Frontal cortex (tissue), 3 donors: ENCODE measurements at regions not wholly inside any gene's neighbourhood (a gene's known extent, or its start where the extent isn't known, plus 50 kb on each side); places are given as distances from the start of the nearest gene placed in this dataset.

Source experiments
- DNase-seq, 2 donors: peaks; one replicate each; pipeline ENCODE4 v3.0.0; 2012; ENCODE audit warnings: low spot score in 2 of 2
- FAIRE-seq: peaks from 2 replicates; lab custom pipeline; 2012; peaks lifted over from hg19 to GRCh38; lab: Jason Lieb, UNC
- donor health status: control.
- donor health status: control.
- donor health status: control.

GRCh38 chr2:217033186-217033585 lies 173.3 kb upstream of the TNP1 start:
- FAIRE-seq (no peak), DNase-seq (no peak)

DNA sequence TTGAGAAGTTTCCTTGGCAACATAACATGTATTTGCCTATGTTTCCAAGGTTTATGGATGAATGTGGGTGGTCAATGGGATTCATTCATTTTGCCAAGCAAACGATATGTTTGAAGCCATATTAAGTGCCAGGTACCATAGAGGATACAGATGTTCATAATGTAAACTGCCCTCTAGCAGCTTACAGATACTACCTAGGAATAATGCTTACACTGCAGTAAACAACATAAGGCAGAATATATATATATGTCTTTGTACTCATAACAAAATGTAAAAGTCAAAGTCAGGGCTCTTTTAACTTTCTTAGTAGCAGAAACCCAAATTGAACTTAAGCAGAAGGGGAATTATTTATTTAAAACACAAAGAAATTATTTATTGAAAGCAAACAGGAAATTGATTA lies 171.6 kb upstream of the TNP1 start:
- no peak for FAIRE-seq
- DNase-seq = no peak

- no peak for DNase-seq
- FAIRE-seq = no peak
These were observed 170.2 kb upstream of the TNP1 start for GRCh38 chr2:217030081-217030480.

GRCh38 chr2:217028128-217028527 lies 168.3 kb upstream of the TNP1 start:
- no peak for FAIRE-seq
- DNase-seq = no peak

- no peak for FAIRE-seq
- no peak for DNase-seq
These were observed 167.6 kb upstream of the TNP1 start for GRCh38 chr2:217027414-217027813.

- DNase-seq (no peak), FAIRE-seq (no peak)
These were observed 166.7 kb upstream of the TNP1 start for GRCh38 chr2:217026569-217026968.

DNA sequence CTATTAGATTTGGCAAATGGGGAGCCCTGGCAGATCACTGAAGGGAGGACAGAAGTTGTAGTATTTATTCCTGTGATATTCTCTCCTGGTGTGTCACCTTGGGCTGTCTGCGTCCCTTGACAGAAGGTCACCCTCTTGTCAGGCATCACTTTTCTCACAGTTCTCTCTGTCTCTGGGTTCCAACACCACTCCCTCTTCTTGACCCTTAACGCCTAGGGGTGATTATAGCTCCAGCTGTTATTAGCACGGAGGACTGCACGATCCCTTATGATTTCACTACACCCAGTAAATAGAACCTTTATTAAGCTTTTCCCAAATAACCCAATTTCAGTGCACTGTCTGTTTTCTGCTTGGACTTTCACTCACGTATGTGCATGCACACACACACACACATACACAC lies 166.3 kb upstream of the TNP1 start:
- DNase-seq (no peak), FAIRE-seq (no peak)

DNA sequence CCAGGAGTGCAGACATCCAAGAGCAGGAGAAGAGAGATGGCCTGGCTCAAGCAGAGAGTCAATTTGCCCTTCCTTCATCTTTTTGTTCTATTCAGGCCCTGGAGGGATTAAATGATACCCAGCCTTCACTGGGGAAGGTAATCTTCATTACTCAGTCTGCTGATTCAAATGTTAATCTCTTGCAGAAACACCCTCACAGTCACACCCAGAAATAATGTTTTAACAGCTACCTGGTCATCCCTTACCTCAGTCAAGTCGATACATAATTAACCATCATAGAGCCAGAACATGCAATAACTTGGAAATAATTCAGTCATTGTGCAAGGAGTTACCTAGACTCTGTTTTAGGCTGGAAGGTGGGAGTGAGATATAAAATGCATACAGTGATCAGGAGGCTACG lies 163.7 kb upstream of the TNP1 start:
- DNase-seq = no peak
- no peak for FAIRE-seq

- DNase-seq = no peak
These were observed 157.8 kb upstream of the TNP1 start for GRCh38 chr2:217017456-217018252.

GRCh38 chr2:217016796-217017419 lies 157.0 kb upstream of the TNP1 start:
- DNase-seq = no peak
- FAIRE-seq = no peak

More at GRCh38 chr2:217017456-217018252, 157.8 kb upstream of the TNP1 start:
- FAIRE-seq = no peak

GRCh38 chr2:217014328-217015105 lies 154.7 kb upstream of the TNP1 start:
- FAIRE-seq (no peak), DNase-seq (no peak)

- no peak for FAIRE-seq
- DNase-seq = no peak
These were observed 154.1 kb upstream of the TNP1 start for GRCh38 chr2:217013926-217014325.

- FAIRE-seq = no peak
These were observed 151.7 kb upstream of the TNP1 start for GRCh38 chr2:217011576-217011975.

DNA sequence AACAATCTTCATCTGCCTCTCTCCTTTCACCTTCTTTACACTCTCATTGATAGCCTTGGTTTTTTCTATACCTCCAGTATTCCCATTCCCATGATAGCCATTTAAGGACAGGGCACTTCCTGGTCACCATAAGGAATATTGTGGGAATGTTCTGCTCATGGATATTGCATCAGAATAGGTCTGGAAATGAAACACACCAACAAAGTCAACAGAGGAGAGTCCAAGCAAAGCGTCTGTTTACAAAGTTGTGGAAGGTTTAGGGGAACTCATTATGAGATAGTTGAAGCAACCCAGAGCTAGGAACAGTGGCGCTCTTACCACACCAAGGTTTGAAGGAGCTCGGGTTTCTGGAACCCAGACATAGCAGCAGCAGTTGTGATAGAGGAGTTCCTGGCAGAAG lies 150.3 kb upstream of the TNP1 start:
- DNase-seq (no peak), FAIRE-seq (no peak)

More at GRCh38 chr2:217011576-217011975, 151.7 kb upstream of the TNP1 start:
- DNase-seq = no peak

DNA sequence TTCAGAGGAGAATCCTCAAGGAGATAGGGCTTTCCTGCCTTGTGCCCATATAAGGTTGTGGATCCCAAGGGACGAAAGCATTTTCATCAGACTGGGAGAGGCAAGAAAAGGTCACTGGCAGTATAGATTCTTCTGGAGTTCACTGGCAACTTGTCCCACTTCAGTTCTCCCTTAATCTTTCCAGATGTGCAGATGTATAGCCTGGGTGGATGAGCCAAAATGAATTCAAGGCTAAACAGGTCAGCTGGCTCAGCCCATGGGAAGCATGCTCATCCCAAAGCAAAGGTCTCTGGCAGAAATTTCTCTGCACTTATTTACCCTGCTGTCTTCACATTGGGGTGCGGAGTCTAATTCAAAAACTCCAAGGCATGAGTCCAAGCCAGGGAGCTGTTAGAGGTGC lies 148.9 kb upstream of the TNP1 start:
- DNase-seq (no peak), FAIRE-seq (no peak)

GRCh38 chr2:217006217-217006616 lies 146.4 kb upstream of the TNP1 start:
- DNase-seq = no peak
- FAIRE-seq = no peak

DNA sequence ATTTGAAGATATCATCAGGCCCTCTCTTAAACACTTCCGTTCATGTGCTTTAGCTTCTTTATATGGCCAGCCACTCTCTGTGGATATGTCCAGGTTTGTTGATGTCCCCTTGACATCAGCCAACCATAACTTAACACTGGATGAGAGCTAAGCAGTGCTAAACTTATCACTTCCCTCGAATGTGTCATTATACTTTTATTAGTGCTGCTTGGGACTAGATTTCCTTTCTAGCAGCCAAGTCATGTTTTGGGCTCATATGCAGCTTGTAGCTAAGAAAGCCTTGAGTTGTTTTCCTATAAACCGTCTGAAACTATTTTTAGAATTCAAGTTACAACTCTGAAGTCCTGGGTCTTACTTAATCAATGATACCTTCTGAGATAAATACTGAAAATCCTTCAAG lies 144.8 kb upstream of the TNP1 start:
- DNase-seq (no peak), FAIRE-seq (no peak)

- DNase-seq (no peak), FAIRE-seq (no peak)
These were observed 141.9 kb upstream of the TNP1 start for GRCh38 chr2:217001740-217002139.

GRCh38 chr2:217000406-217000805 lies 140.5 kb upstream of the TNP1 start:
- FAIRE-seq (no peak), DNase-seq (no peak)

DNA sequence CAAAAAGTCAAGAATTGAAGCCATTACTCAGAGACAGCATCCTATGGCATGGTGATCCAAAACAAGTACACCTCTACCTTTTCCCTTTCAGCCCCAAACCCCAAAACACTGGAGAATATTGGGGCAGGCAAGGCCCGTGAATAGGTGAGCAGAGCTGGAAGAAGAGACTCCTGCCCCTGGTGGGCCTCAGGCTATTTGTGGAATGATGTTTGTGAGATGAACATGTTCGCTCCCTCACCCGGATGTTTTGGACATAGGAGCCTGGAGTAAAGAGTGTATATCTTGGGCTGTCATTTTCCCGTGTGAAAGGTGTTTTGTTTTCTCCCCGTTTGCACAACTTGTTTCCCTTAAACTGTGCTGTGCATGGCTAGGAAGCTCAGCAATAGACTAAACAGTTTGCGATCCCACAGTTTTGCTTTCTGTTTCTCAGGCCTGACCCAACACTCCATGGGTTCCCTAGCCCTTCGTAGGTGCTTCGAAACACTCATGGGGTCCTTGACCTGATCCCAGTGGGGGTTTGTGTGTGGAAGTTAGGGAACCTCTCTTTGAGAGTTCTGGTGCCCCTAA lies 136.5 kb upstream of the TNP1 start:
- FAIRE-seq (no peak), DNase-seq (no peak)
